IMR-90 (cell line): ENCODE measurements at regions not wholly inside any gene's neighbourhood (a gene's known extent, or its start where the extent isn't known, plus 50 kb on each side); places are given as distances from the start of the nearest gene placed in this dataset.

Experiments
- ATAC-seq: fragments of 200-7000 bp; cut with Tn5 transposase; 2 replicates; pipeline ENCODE4 v1.9.1; 2020; ENCODE audit warnings: low read depth, mild to moderate bottlenecking, moderate library complexity
- BruUV-seq: library from RNA; stranded (reverse); fragments of 400-500 nt; replicated peaks from 2 replicates; lab custom pipeline; 2021; lab: Mats Ljungman, UMichigan
- CTCF ChIA-PET: fragments of 300-600 bp; formaldehyde crosslinking; extraction: SDS; loops from one replicate; lab custom pipeline; 2021; ENCODE audit warnings: antibody characterized with exemption; lab: Yijun Ruan, JAX
- POLR2A ChIA-PET: fragments of 300-600 bp; sonication (Branson Sonifier 250); formaldehyde crosslinking; loops from one replicate; lab custom pipeline; 2022; ENCODE audit warnings: antibody characterized with exemption; ENCODE audit not compliant: unreplicated experiment; lab: Charles Lee
- DNase-seq: peaks from one replicate; pipeline ENCODE4 v3.0.0; 2013
- H2AFZ ChIP-seq: replicated peaks from 2 replicates; pipeline ENCODE3; 2013; ENCODE audit warnings: low read length, mild to moderate bottlenecking; ENCODE audit not compliant: poor library complexity
- H2AK5ac ChIP-seq: 2 replicates; pipeline ENCODE4 v1.6.1; 2013; ENCODE audit warnings: low read depth, low read length, inconsistent platforms
- H2AK9ac ChIP-seq: replicated peaks from 2 replicates; pipeline ENCODE3; 2013; ENCODE audit warnings: mild to moderate bottlenecking, low read depth, low read length, moderate library complexity; ENCODE audit not compliant: poor library complexity
- H2BK120ac ChIP-seq: 2 replicates; pipeline ENCODE4 v1.6.1; 2013; ENCODE audit warnings: low read depth, low read length, inconsistent platforms
- H2BK15ac ChIP-seq: 3 replicates; pipeline ENCODE4 v1.6.1; 2013; ENCODE audit warnings: low read depth, low read length, inconsistent platforms
- H2BK20ac ChIP-seq: 2 replicates; pipeline ENCODE4 v1.6.1; 2013; ENCODE audit warnings: low read depth, mild to moderate bottlenecking, inconsistent platforms, low read length, moderate library complexity
- H2BK5ac ChIP-seq: 2 replicates; pipeline ENCODE4 v1.6.1; 2013; ENCODE audit warnings: mild to moderate bottlenecking, low read depth, low read length, inconsistent platforms; ENCODE audit not compliant: poor library complexity, severe bottlenecking
- H3K14ac ChIP-seq: replicated peaks from 2 replicates; pipeline ENCODE4 v1.6.1; 2013; ENCODE audit warnings: low read depth, low read length, inconsistent platforms
- H3K18ac ChIP-seq: 2 replicates; pipeline ENCODE4 v1.6.1; 2013; ENCODE audit warnings: low read depth, low read length, control low read depth
- H3K23ac ChIP-seq: 2 replicates; pipeline ENCODE4 v1.6.1; 2013; ENCODE audit warnings: low read depth, low read length, inconsistent platforms
- H3K27ac ChIP-seq: 2 replicates; pipeline ENCODE4 v1.5.1; 2013; ENCODE audit warnings: mild to moderate bottlenecking, control low read depth, low read length; ENCODE audit not compliant: insufficient read depth
- H3K27me3 ChIP-seq: 2 replicates; pipeline ENCODE4 v1.6.1; 2013; ENCODE audit warnings: low read length; ENCODE audit not compliant: control insufficient read depth, insufficient read depth
- H3K36me3 ChIP-seq: 2 replicates; pipeline ENCODE4 v1.6.1; 2013; ENCODE audit warnings: low read length, mixed read lengths; ENCODE audit not compliant: control insufficient read depth, insufficient read depth
- H3K4ac ChIP-seq: 2 replicates; pipeline ENCODE4 v1.6.1; 2013; ENCODE audit warnings: low read depth, low read length, inconsistent platforms
- H3K4me1 ChIP-seq: 2 replicates; pipeline ENCODE4 v1.6.1; 2013; ENCODE audit warnings: low read length, mixed read lengths; ENCODE audit not compliant: control insufficient read depth, insufficient read depth
- H3K4me2 ChIP-seq: 2 replicates; pipeline ENCODE4 v1.6.1; 2013; ENCODE audit warnings: low read depth, mild to moderate bottlenecking, control low read depth, low read length, moderate library complexity
- H3K4me3 ChIP-seq: 2 replicates; pipeline ENCODE4 v1.5.1; 2013; ENCODE audit warnings: low read depth, mild to moderate bottlenecking, control low read depth, low read length, moderate library complexity; ENCODE audit not compliant: insufficient read depth
- H3K56ac ChIP-seq: 2 replicates; pipeline ENCODE4 v1.6.1; 2013; ENCODE audit warnings: low read length, inconsistent platforms; ENCODE audit not compliant: insufficient read depth; ENCODE audit errors: extremely low read depth
- H3K79me1 ChIP-seq, 2 experiments: 2 replicates each; pipeline ENCODE4 v1.6.1; 2013; ENCODE audit warnings: low read length in 2 of 2, inconsistent platforms in 1 of 2, low read depth in 1 of 2
- H3K9ac ChIP-seq: 2 replicates; pipeline ENCODE4 v1.6.1; 2013; ENCODE audit warnings: low read depth, low read length, control low read depth
- H3K9me1 ChIP-seq: 2 replicates; pipeline ENCODE4 v1.6.1; 2013; ENCODE audit warnings: low read length, inconsistent platforms; ENCODE audit not compliant: insufficient read depth
- H3K9me3 ChIP-seq: 2 replicates; pipeline ENCODE4 v1.6.1; 2013; ENCODE audit warnings: low read length; ENCODE audit not compliant: control insufficient read depth, insufficient read depth
- H4K20me1 ChIP-seq: 2 replicates; pipeline ENCODE4 v1.6.1; 2013; ENCODE audit warnings: low read length, inconsistent platforms; ENCODE audit not compliant: insufficient read depth
- H4K5ac ChIP-seq: 2 replicates; pipeline ENCODE4 v1.6.1; 2013; ENCODE audit warnings: mild to moderate bottlenecking, low read depth, low read length, control low read depth
- H4K8ac ChIP-seq, 2 experiments: 2 replicates each; pipeline ENCODE4 v1.6.1; 2013; ENCODE audit warnings: low read depth in 2 of 2, low read length in 2 of 2, control low read depth in 1 of 2, inconsistent platforms in 1 of 2
- H4K91ac ChIP-seq: 2 replicates; pipeline ENCODE4 v1.6.1; 2013; ENCODE audit warnings: low read depth, low read length, inconsistent platforms; ENCODE audit not compliant: insufficient read depth
- CEBPB ChIP-seq: IDR thresholded peaks from 2 replicates; pipeline ENCODE4 v1.6.1; 2012; ENCODE audit warnings: low read depth, low read length, improper control_type of control experiment
- FOS ChIP-seq: fragments of 150-350 bp; IDR thresholded peaks from 2 replicates; pipeline ENCODE4 v1.6.1; 2016; ENCODE audit warnings: low read depth, low read length
- MAZ ChIP-seq: IDR thresholded peaks from 2 replicates; pipeline ENCODE4 v1.6.1; 2012; ENCODE audit warnings: low read depth, mild to moderate bottlenecking, low read length, improper control_type of control experiment, moderate library complexity, borderline replicate concordance
- NFE2L2 ChIP-seq: fragments of 150-350 bp; IDR thresholded peaks from 2 replicates; pipeline ENCODE4 v1.6.1; 2016; ENCODE audit warnings: low read depth, mild to moderate bottlenecking, low read length
- RCOR1 ChIP-seq: IDR thresholded peaks from 2 replicates; pipeline ENCODE4 v1.6.1; 2012; ENCODE audit warnings: mild to moderate bottlenecking, low read length, improper control_type of control experiment; ENCODE audit not compliant: insufficient replicate concordance
- RFX5 ChIP-seq: IDR thresholded peaks from 2 replicates; pipeline ENCODE4 v1.8.0; 2012; ENCODE audit warnings: low read depth, mild to moderate bottlenecking, low read length, moderate library complexity
- WGBS, 2 experiments: methylation state at CpG; one replicate each; pipeline versions ENCODE4 v1.1.5 to v1.1.7; 2013; ENCODE audit warnings: missing lambda C conversion rate in 2 of 2; ENCODE audit not compliant: insufficient read length in 1 of 2; ENCODE audit errors: extremely low coverage in 2 of 2; 5-methylcytosine and 5-hydroxymethylcytosine counted together
- dilution Hi-C: fragments of 300-500 bp; cut with HindIII; formaldehyde crosslinking; loops from one replicate; pipeline ENCODE4 v1.14.3; 2018; ENCODE audit warnings: low sequenced_read_pairs; ENCODE audit not compliant: unreplicated experiment
- in situ Hi-C: fragments of 300-500 bp; cut with MboI; formaldehyde crosslinking; loops from 3 replicates; pipeline ENCODE4 v1.14.3; 2019; ENCODE audit warnings: low sequenced_read_pairs, inconsistent platforms, mixed read lengths
- intact Hi-C: fragments of 100-400 bp; cut with micrococcal nuclease; formaldehyde crosslinking; loops from 2 replicates; pipeline ENCODE4 v1.10.0; 2022
- TF ChIP-seq, protein P1 (sequence below): fragments of 150-350 bp; IDR thresholded peaks from 2 replicates; pipeline ENCODE4 v1.6.1; 2017; ENCODE audit warnings: mild to moderate bottlenecking, antibody characterized with exemption, low read length, low read depth
- TF ChIP-seq, protein P2 (sequence below): conservative IDR thresholded peaks from 2 replicates; pipeline ENCODE4 v1.5.1; 2012; ENCODE audit warnings: mild to moderate bottlenecking, low read depth, low read length, improper control_type of control experiment

DNA sequence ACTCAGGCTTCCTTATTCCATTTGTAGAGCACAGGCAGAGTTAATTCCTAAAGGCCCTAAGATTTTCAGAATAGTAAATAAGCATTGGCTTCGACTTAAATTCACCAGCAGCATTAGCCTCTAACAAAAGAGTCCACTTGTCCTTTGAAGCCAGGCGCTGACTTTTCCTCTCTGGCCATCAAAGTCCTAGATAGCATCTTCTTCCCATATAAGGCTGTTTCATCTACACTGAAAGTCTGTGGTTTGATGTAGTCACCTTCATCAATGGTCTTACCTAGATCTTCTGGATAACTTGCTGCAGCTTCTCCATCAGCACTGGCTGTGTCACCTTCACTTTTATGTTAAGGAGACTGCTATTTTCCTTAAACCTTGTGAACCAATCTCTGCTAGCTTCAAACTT, 118.3 kb upstream of the SOX6 start:
- no peak overlapping the region for H2AK5ac ChIP-seq
- no peak overlapping the region for H3K9ac ChIP-seq
- H3K79me1 ChIP-seq, result no peaks in the 10 kb centered on the region; a peak in 1 of 4 replicates
- H2AFZ ChIP-seq, result no peak overlapping the region
- ATAC-seq (no peak), DNase-seq (no peak)
- ChIA-PET POLR2A (no interaction called here), CTCF (no interaction called here)
- no peak overlapping the region for H4K5ac ChIP-seq
- dilution Hi-C loops, result no loop called here
- H3K9me1 ChIP-seq, result no peaks in the 10 kb centered on the region
- no peak overlapping the region for H4K91ac ChIP-seq
- H3K4me2 ChIP-seq, result no peak overlapping the region
- H4K8ac ChIP-seq, result no peak overlapping the region
- H3K56ac ChIP-seq, result no peak overlapping the region
- H3K18ac ChIP-seq, result no peak overlapping the region
- no peaks in the 10 kb centered on the region for H3K9me3 ChIP-seq
- no peaks in the 10 kb centered on the region for H4K20me1 ChIP-seq
- H3K27ac ChIP-seq, result no peak overlapping the region
- no peaks in the 10 kb centered on the region for H3K27me3 ChIP-seq
- H3K14ac ChIP-seq, result no peak overlapping the region
- TF ChIP-seq FOS (no peak), CEBPB (no peak), RCOR1 (no peak), NFE2L2 (no peak), RFX5 (no peak), MAZ (no peak)
- TF ChIP-seq, protein P1, sequence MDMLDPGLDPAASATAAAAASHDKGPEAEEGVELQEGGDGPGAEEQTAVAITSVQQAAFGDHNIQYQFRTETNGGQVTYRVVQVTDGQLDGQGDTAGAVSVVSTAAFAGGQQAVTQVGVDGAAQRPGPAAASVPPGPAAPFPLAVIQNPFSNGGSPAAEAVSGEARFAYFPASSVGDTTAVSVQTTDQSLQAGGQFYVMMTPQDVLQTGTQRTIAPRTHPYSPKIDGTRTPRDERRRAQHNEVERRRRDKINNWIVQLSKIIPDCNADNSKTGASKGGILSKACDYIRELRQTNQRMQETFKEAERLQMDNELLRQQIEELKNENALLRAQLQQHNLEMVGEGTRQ, result no peak
- TF ChIP-seq, protein P2, sequence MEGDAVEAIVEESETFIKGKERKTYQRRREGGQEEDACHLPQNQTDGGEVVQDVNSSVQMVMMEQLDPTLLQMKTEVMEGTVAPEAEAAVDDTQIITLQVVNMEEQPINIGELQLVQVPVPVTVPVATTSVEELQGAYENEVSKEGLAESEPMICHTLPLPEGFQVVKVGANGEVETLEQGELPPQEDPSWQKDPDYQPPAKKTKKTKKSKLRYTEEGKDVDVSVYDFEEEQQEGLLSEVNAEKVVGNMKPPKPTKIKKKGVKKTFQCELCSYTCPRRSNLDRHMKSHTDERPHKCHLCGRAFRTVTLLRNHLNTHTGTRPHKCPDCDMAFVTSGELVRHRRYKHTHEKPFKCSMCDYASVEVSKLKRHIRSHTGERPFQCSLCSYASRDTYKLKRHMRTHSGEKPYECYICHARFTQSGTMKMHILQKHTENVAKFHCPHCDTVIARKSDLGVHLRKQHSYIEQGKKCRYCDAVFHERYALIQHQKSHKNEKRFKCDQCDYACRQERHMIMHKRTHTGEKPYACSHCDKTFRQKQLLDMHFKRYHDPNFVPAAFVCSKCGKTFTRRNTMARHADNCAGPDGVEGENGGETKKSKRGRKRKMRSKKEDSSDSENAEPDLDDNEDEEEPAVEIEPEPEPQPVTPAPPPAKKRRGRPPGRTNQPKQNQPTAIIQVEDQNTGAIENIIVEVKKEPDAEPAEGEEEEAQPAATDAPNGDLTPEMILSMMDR, result no peak
- intact Hi-C loops, result no loop called here
- H3K4me3 ChIP-seq, result no peak overlapping the region
- BruUV-seq, result no TSS peak
- no peak overlapping the region for H2BK5ac ChIP-seq
- H2BK120ac ChIP-seq, result no peak overlapping the region
- H3K4ac ChIP-seq, result no peak overlapping the region
- in situ Hi-C loops, result no loop called here
- H2BK20ac ChIP-seq, result no peak overlapping the region
- H2BK15ac ChIP-seq, result no peak overlapping the region
- H3K23ac ChIP-seq, result no peak overlapping the region
- no peak overlapping the region for H2AK9ac ChIP-seq
- no peaks in the 10 kb centered on the region for H3K36me3 ChIP-seq
- no peaks in the 10 kb centered on the region for H3K4me1 ChIP-seq
- WGBS, 2 experiments, result no CpG with 5 or more reads among the region's 2 CpGs
